MM.1S (cell line): ENCODE measurements at regions not wholly inside any gene's neighbourhood (a gene's known extent, or its start where the extent isn't known, plus 50 kb on each side); places are given as distances from the start of the nearest gene placed in this dataset.

ENCODE experiments used
- DNase-seq: peaks from one replicate; pipeline ENCODE4 v3.0.0-alpha.2; 2015
- H2AFZ ChIP-seq: fragments of 300-600 bp; sonication (generic); 2 replicates; pipeline ENCODE4 v1.6.0; 2016; ENCODE audit warnings: antibody characterized with exemption, low read length
- H3F3A ChIP-seq: fragments of 300-600 bp; sonication (generic); 2 replicates; pipeline ENCODE4 v1.6.1; 2016; ENCODE audit warnings: mild to moderate bottlenecking, antibody characterized with exemption, low read length, moderate library complexity, mixed read lengths; ENCODE audit not compliant: insufficient read depth
- H3K27ac ChIP-seq: fragments of 300-600 bp; sonication (generic); 2 replicates; pipeline ENCODE4 v1.5.1; 2016; ENCODE audit warnings: mild to moderate bottlenecking, low read length
- H3K27me3 ChIP-seq: fragments of 300-600 bp; sonication (generic); replicated peaks from 2 replicates; pipeline ENCODE4 v1.6.0; 2016; ENCODE audit warnings: low read length; ENCODE audit not compliant: insufficient read depth
- H3K36me3 ChIP-seq: fragments of 300-600 bp; sonication (generic); replicated peaks from 2 replicates; pipeline ENCODE4 v1.6.1; 2016; ENCODE audit warnings: mild to moderate bottlenecking, low read length, mixed read lengths; ENCODE audit not compliant: insufficient read depth
- H3K4me1 ChIP-seq: fragments of 300-600 bp; sonication (generic); 2 replicates; pipeline ENCODE4 v1.6.1; 2016; ENCODE audit warnings: low read length, mixed read lengths
- H3K4me2 ChIP-seq: fragments of 300-600 bp; sonication (generic); 2 replicates; pipeline ENCODE4 v1.6.0; 2016; ENCODE audit warnings: low read depth, low read length
- H3K4me3 ChIP-seq: fragments of 300-600 bp; sonication (generic); 2 replicates; pipeline ENCODE4 v1.5.1; 2016; ENCODE audit warnings: low read length, mixed read lengths
- H3K79me2 ChIP-seq: fragments of 300-600 bp; sonication (generic); 2 replicates; pipeline ENCODE4 v1.6.1; 2016; ENCODE audit warnings: mixed run types, low read length, mixed read lengths
- H3K9ac ChIP-seq: fragments of 300-600 bp; sonication (generic); 2 replicates; pipeline ENCODE4 v1.6.1; 2016; ENCODE audit warnings: low read length, mixed read lengths
- H3K9me2 ChIP-seq: fragments of 300-600 bp; sonication (generic); replicated peaks from 2 replicates; pipeline ENCODE4 v1.6.1; 2016; ENCODE audit warnings: mild to moderate bottlenecking, low read length, mixed read lengths; ENCODE audit not compliant: insufficient read depth
- H3K9me3 ChIP-seq: fragments of 300-600 bp; sonication (generic); replicated peaks from 2 replicates; pipeline ENCODE4 v1.6.1; 2016; ENCODE audit warnings: mild to moderate bottlenecking, low read length, mixed read lengths; ENCODE audit not compliant: insufficient read depth
- H4K20me1 ChIP-seq: fragments of 300-600 bp; sonication (generic); 2 replicates; pipeline ENCODE4 v1.6.1; 2016; ENCODE audit warnings: mild to moderate bottlenecking, low read length, moderate library complexity, mixed read lengths; ENCODE audit not compliant: insufficient read depth
- CTCF ChIP-seq: fragments of 300-600 bp; sonication (generic); IDR thresholded peaks from 2 replicates; pipeline ENCODE4 v1.5.1; 2016; ENCODE audit warnings: antibody characterized with exemption, low read length, mixed read lengths
- EZH2 ChIP-seq: fragments of 300-600 bp; sonication (generic); optimal IDR thresholded peaks from 2 replicates; pipeline ENCODE3; 2017; ENCODE audit warnings: low read depth, mild to moderate bottlenecking, antibody characterized with exemption, low read length, mixed read lengths
- EZH2phosphoT487 ChIP-seq: fragments of 300-600 bp; sonication (generic); IDR thresholded peaks from 2 replicates; pipeline ENCODE4 v1.6.1; 2018; ENCODE audit warnings: antibody characterized with exemption, low read length

GRCh38 chr16:5325932-5326331 is 228.3 kb upstream of the EEF2KMT start:
- no peaks in the 10 kb centered on the region for H4K20me1 ChIP-seq
- no peak overlapping the region for H2AFZ ChIP-seq
- 0 out of 2 replicates have a peak, but pooled peaks cover 4% of the 10 kb centered on the region for H3K27me3 ChIP-seq
- H3K9me2 ChIP-seq: no peaks in the 10 kb centered on the region
- no peak for DNase-seq
- H3K27ac ChIP-seq: no peak overlapping the region
- H3K79me2 ChIP-seq: no peaks in the 10 kb centered on the region
- H3K9me3 ChIP-seq: no peaks in the 10 kb centered on the region
- H3K9ac ChIP-seq: no peak overlapping the region
- H3K36me3 ChIP-seq: no peaks in the 10 kb centered on the region
- TF ChIP-seq CTCF: no peak
- TF ChIP-seq EZH2phosphoT487: no peak
- TF ChIP-seq EZH2: no peak
- no peak overlapping the region for H3K4me3 ChIP-seq
- H3K4me2 ChIP-seq: no peak overlapping the region
- no peaks in the 10 kb centered on the region for H3K4me1 ChIP-seq
- no peaks in the 10 kb centered on the region for H3F3A ChIP-seq

DNA sequence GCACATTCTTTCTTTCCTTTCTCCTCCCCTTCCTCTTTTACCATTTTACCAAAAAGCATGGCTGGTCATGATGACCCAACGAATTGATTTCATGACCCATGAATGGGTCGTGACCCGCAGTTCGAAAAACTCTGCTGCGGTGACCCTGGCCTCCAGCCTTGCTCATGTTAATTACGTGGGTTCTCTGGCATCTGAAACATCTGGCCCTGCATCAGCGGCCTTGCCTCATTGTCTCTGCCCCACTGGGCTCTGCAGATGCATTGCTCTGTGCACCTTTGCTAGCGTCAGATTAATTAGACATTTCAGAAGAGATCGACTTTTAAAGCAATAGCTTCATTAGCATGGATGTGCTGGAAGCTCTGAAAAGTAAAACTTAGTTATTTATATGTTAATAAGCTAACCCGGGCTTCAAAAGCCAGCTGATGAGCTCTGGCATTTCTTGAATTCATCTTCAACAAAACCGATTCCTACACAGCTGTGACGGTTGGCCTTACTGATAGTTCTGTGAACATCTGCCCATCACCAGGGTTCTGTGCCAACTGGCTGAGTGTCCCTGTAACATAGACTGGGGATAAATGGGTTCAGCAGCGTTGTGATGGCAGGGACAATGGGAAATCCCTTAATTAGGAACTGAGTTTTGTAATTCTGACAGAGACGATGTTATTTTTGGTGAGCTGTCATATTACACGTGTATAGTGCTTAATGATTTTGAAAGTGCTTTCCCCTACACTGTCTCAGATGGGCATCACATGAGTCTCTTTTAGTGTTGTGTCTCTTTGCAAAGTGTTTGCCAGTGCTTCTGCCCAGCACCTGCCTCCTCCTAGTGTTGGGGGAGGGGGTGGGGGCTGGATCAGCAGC is 225.9 kb upstream of the EEF2KMT start:
- 0 out of 2 replicates have a peak, but pooled peaks cover 4% of the 10 kb centered on the region for H3K27me3 ChIP-seq
- H3K9ac ChIP-seq: no peak overlapping the region
- no peaks in the 10 kb centered on the region for H3K9me3 ChIP-seq
- H3K4me1 ChIP-seq: no peaks in the 10 kb centered on the region
- H3K36me3 ChIP-seq: no peaks in the 10 kb centered on the region
- H4K20me1 ChIP-seq: no peaks in the 10 kb centered on the region
- H3K27ac ChIP-seq: no peak overlapping the region
- no peak for DNase-seq
- H3K79me2 ChIP-seq: no peaks in the 10 kb centered on the region
- no peak overlapping the region for H3K4me3 ChIP-seq
- H3K4me2 ChIP-seq: no peak overlapping the region
- H3F3A ChIP-seq: no peaks in the 10 kb centered on the region
- H3K9me2 ChIP-seq: no peaks in the 10 kb centered on the region
- TF ChIP-seq CTCF: no peak
- TF ChIP-seq EZH2phosphoT487: no peak
- TF ChIP-seq EZH2: no peak
- no peak overlapping the region for H2AFZ ChIP-seq

- no peaks in the 10 kb centered on the region for H3K79me2 ChIP-seq
- H3F3A ChIP-seq: no peaks in the 10 kb centered on the region
- no peaks in the 10 kb centered on the region for H3K9me2 ChIP-seq
- no peaks in the 10 kb centered on the region for H3K9me3 ChIP-seq
- no peak overlapping the region for H3K4me2 ChIP-seq
- no peak overlapping the region for H3K27ac ChIP-seq
- no peak overlapping the region for H2AFZ ChIP-seq
- 0 out of 2 replicates have a peak, but pooled peaks cover 4% of the 10 kb centered on the region for H3K27me3 ChIP-seq
- H4K20me1 ChIP-seq: no peaks in the 10 kb centered on the region
- no peaks in the 10 kb centered on the region for H3K36me3 ChIP-seq
- no peak overlapping the region for H3K9ac ChIP-seq
- H3K4me1 ChIP-seq: no peaks in the 10 kb centered on the region
- DNase-seq: no peak
- no peak overlapping the region for H3K4me3 ChIP-seq
- TF ChIP-seq CTCF: no peak
- TF ChIP-seq EZH2: no peak
- TF ChIP-seq EZH2phosphoT487: no peak
These were observed 224.3 kb upstream of the EEF2KMT start for GRCh38 chr16:5321930-5322329.
